ENCODE measurements at regions not wholly inside any gene's neighbourhood (a gene's known extent, or its start where the extent isn't known, plus 50 kb on each side); places are given as distances from the start of the nearest gene placed in this dataset.
A peak's percentile ranks its signal among the peaks of the same experiment; 100 is the strongest.

- 29% methylated on average over 3 of the region's 13 CpGs for WGBS (ENCODE audit: insufficient coverage, low lambda C conversion rate)
- H3K4me1 ChIP-seq (ENCODE audit: control insufficient read depth, insufficient read depth, low read length), result peaks cover 51% of the 10 kb centered on the region
- H3K27ac ChIP-seq (ENCODE audit: low read length), result peak overlapping the region; percentile 46
Measured at GRCh38 chr11:116459185-116460045, 313.4 kb downstream of the BUD13 start.

GRCh38 chr11:116458546-116458945, 314.2 kb downstream of the BUD13 start:
- Histone ChIP-seq H3K9me3 (ENCODE audit: control insufficient read depth, low read depth, low read length) (no peaks in the 10 kb centered on the region), H3K27ac (ENCODE audit: low read length) (peak overlapping the region; percentile 46), H3K27me3 (ENCODE audit: control insufficient read depth, insufficient read depth, low read length) (no peaks in the 10 kb centered on the region), H3K36me3 (ENCODE audit: control insufficient read depth, insufficient read depth, low read length) (no peaks in the 10 kb centered on the region), H3K4me1 (ENCODE audit: control insufficient read depth, insufficient read depth, low read length) (peaks cover 51% of the 10 kb centered on the region), H3K4me3 (ENCODE audit: low read length) (no peak overlapping the region)
- no CpG with 5 or more reads among the region's 4 CpGs for WGBS (ENCODE audit: insufficient coverage, low lambda C conversion rate)
- peak in 1 of 2 donors; percentile 65 for DNase-seq

More at GRCh38 chr11:116459185-116460045, 313.4 kb downstream of the BUD13 start:
- no peaks in the 10 kb centered on the region for H3K9me3 ChIP-seq (ENCODE audit: control insufficient read depth, low read depth, low read length)
- peak in 1 of 2 donors; percentile 48 for DNase-seq
- H3K4me3 ChIP-seq (ENCODE audit: low read length), result no peak overlapping the region
- no peaks in the 10 kb centered on the region for H3K36me3 ChIP-seq (ENCODE audit: control insufficient read depth, insufficient read depth, low read length)
- H3K27me3 ChIP-seq (ENCODE audit: control insufficient read depth, insufficient read depth, low read length), result no peaks in the 10 kb centered on the region

GRCh38 chr11:116457336-116458007, 315.3 kb downstream of the BUD13 start:
- WGBS (ENCODE audit: insufficient coverage, low lambda C conversion rate), result 51% methylated on average over 3 of the region's 10 CpGs
- no peak overlapping the region for H3K27ac ChIP-seq (ENCODE audit: low read length)

GRCh38 chr11:116454951-116455350, 317.8 kb downstream of the BUD13 start:
- Histone ChIP-seq H3K27ac (ENCODE audit: low read length) (no peak overlapping the region), H3K9me3 (ENCODE audit: control insufficient read depth, low read depth, low read length) (no peaks in the 10 kb centered on the region), H3K36me3 (ENCODE audit: control insufficient read depth, insufficient read depth, low read length) (no peaks in the 10 kb centered on the region), H3K4me1 (ENCODE audit: control insufficient read depth, insufficient read depth, low read length) (peaks cover 35% of the 10 kb centered on the region), H3K27me3 (ENCODE audit: control insufficient read depth, insufficient read depth, low read length) (no peaks in the 10 kb centered on the region), H3K4me3 (ENCODE audit: low read length) (no peak overlapping the region)
- DNase-seq, result peak in 1 of 2 donors; percentile 39
- no CpG with 5 or more reads among the region's 1 CpG for WGBS (ENCODE audit: insufficient coverage, low lambda C conversion rate)

More at GRCh38 chr11:116457336-116458007, 315.3 kb downstream of the BUD13 start:
- Histone ChIP-seq H3K9me3 (ENCODE audit: control insufficient read depth, low read depth, low read length) (no peaks in the 10 kb centered on the region), H3K36me3 (ENCODE audit: control insufficient read depth, insufficient read depth, low read length) (no peaks in the 10 kb centered on the region), H3K4me3 (ENCODE audit: low read length) (no peak overlapping the region), H3K4me1 (ENCODE audit: control insufficient read depth, insufficient read depth, low read length) (peaks cover 51% of the 10 kb centered on the region), H3K27me3 (ENCODE audit: control insufficient read depth, insufficient read depth, low read length) (no peaks in the 10 kb centered on the region)
- DNase-seq, result peak in 1 of 2 donors; percentile 39

- no peaks in the 10 kb centered on the region for H3K9me3 ChIP-seq (ENCODE audit: control insufficient read depth, low read depth, low read length)
- peaks cover 27% of the 10 kb centered on the region for H3K4me1 ChIP-seq (ENCODE audit: control insufficient read depth, insufficient read depth, low read length)
- no peaks in the 10 kb centered on the region for H3K36me3 ChIP-seq (ENCODE audit: control insufficient read depth, insufficient read depth, low read length)
- H3K27me3 ChIP-seq (ENCODE audit: control insufficient read depth, insufficient read depth, low read length), result no peaks in the 10 kb centered on the region
- no peak overlapping the region for H3K4me3 ChIP-seq (ENCODE audit: low read length)
- no peak overlapping the region for H3K27ac ChIP-seq (ENCODE audit: low read length)
- DNase-seq, result peak; percentile 54 to 57
- 100% methylated on average over 3 of the region's 9 CpGs for WGBS (ENCODE audit: insufficient coverage, low lambda C conversion rate)
Measured at GRCh38 chr11:116454020-116454645, 318.7 kb downstream of the BUD13 start.

- 100% methylated on average over 1 of the region's 3 CpGs for WGBS (ENCODE audit: insufficient coverage, low lambda C conversion rate)
Measured at GRCh38 chr11:116452461-116452860, 320.3 kb downstream of the BUD13 start.

GRCh38 chr11:116449522-116449921, 323.3 kb downstream of the BUD13 start:
- Histone ChIP-seq H3K27me3 (ENCODE audit: control insufficient read depth, insufficient read depth, low read length) (no peaks in the 10 kb centered on the region), H3K4me3 (ENCODE audit: low read length) (no peak overlapping the region), H3K4me1 (ENCODE audit: control insufficient read depth, insufficient read depth, low read length) (peaks cover 13% of the 10 kb centered on the region), H3K27ac (ENCODE audit: low read length) (no peak overlapping the region), H3K9me3 (ENCODE audit: control insufficient read depth, low read depth, low read length) (no peaks in the 10 kb centered on the region), H3K36me3 (ENCODE audit: control insufficient read depth, insufficient read depth, low read length) (no peaks in the 10 kb centered on the region)
- DNase-seq, result no peak
- no CpG with 5 or more reads among the region's 1 CpG for WGBS (ENCODE audit: insufficient coverage, low lambda C conversion rate)

More at GRCh38 chr11:116452461-116452860, 320.3 kb downstream of the BUD13 start:
- Histone ChIP-seq H3K36me3 (ENCODE audit: control insufficient read depth, insufficient read depth, low read length) (no peaks in the 10 kb centered on the region), H3K27ac (ENCODE audit: low read length) (no peak overlapping the region), H3K4me3 (ENCODE audit: low read length) (no peak overlapping the region), H3K9me3 (ENCODE audit: control insufficient read depth, low read depth, low read length) (no peaks in the 10 kb centered on the region), H3K4me1 (ENCODE audit: control insufficient read depth, insufficient read depth, low read length) (peaks cover 10% of the 10 kb centered on the region), H3K27me3 (ENCODE audit: control insufficient read depth, insufficient read depth, low read length) (no peaks in the 10 kb centered on the region)
- DNase-seq, result no peak

GRCh38 chr11:116446048-116446941, 326.5 kb downstream of the BUD13 start:
- H3K36me3 ChIP-seq (ENCODE audit: control insufficient read depth, insufficient read depth, low read length), result no peaks in the 10 kb centered on the region
- no peak overlapping the region for H3K4me3 ChIP-seq (ENCODE audit: low read length)
- peaks cover 13% of the 10 kb centered on the region for H3K4me1 ChIP-seq (ENCODE audit: control insufficient read depth, insufficient read depth, low read length)
- no peaks in the 10 kb centered on the region for H3K27me3 ChIP-seq (ENCODE audit: control insufficient read depth, insufficient read depth, low read length)
- peak overlapping the region; percentile 23 for H3K27ac ChIP-seq (ENCODE audit: low read length)
- no CpG with 5 or more reads among the region's 5 CpGs for WGBS (ENCODE audit: insufficient coverage, low lambda C conversion rate)
- no peak for DNase-seq
- H3K9me3 ChIP-seq (ENCODE audit: control insufficient read depth, low read depth, low read length), result no peaks in the 10 kb centered on the region

GRCh38 chr11:116445108-116446047, 327.4 kb downstream of the BUD13 start:
- no peaks in the 10 kb centered on the region for H3K27me3 ChIP-seq (ENCODE audit: control insufficient read depth, insufficient read depth, low read length)
- no peak overlapping the region for H3K4me3 ChIP-seq (ENCODE audit: low read length)
- H3K36me3 ChIP-seq (ENCODE audit: control insufficient read depth, insufficient read depth, low read length), result no peaks in the 10 kb centered on the region
- no peaks in the 10 kb centered on the region for H3K9me3 ChIP-seq (ENCODE audit: control insufficient read depth, low read depth, low read length)
- H3K27ac ChIP-seq (ENCODE audit: low read length), result peak overlapping the region; percentile 8
- H3K4me1 ChIP-seq (ENCODE audit: control insufficient read depth, insufficient read depth, low read length), result peaks cover 13% of the 10 kb centered on the region
- WGBS (ENCODE audit: insufficient coverage, low lambda C conversion rate), result 0% methylated on average over 1 of the region's 6 CpGs
- DNase-seq, result peak in 1 of 2 donors; percentile 64

All from large intestine (tissue), 3 donors.